DOHH2 (cell line): ENCODE measurements at regions not wholly inside any gene's neighbourhood (a gene's known extent, or its start where the extent isn't known, plus 50 kb on each side); places are given as distances from the start of the nearest gene placed in this dataset.

Source experiments
- EZH2phosphoT487 ChIP-seq: fragments of 200-600 bp; sonication (generic); IDR thresholded peaks from 2 replicates; pipeline ENCODE4 v1.6.1; 2017; ENCODE audit warnings: borderline replicate concordance, mild to moderate bottlenecking, antibody characterized with exemption, low read length, moderate library complexity, mixed read lengths
- TF ChIP-seq, protein P1 (sequence below): fragments of 200-600 bp; sonication (generic); IDR thresholded peaks from one replicate; pipeline ENCODE4 v1.5.1; 2014; ENCODE audit warnings: antibody characterized with exemption, mild to moderate bottlenecking, low read depth, low read length; ENCODE audit not compliant: poor library complexity, severe bottlenecking

DNA sequence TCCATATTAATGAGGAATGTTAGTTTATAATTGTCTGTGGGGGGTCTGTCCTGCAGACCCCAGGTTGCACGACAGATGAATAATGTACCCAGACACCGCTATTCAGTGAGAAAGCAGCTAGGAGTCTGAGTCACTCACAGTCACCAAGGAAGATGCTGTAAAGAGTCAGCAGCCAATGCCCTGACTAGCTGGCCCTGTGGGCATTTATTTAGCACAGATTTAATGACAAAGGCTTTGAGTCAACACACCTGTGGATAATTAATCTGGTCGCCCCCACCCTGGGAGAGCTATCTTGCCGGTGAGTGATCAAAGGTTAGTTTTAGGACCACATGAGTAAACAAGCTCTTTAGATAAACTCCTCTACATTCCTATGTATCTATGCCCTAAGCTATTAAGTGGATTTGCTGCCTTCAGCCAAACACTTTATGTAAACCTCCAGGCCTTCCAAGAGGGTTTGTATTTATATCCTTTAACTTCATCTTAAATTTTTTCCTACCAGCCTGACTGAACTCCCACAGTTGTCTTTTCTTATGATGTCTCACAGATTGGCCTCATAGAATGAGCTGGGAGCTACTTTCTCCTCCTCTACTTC is 180.0 kb upstream of the ADCY1 start:
- TF ChIP-seq, protein P1, sequence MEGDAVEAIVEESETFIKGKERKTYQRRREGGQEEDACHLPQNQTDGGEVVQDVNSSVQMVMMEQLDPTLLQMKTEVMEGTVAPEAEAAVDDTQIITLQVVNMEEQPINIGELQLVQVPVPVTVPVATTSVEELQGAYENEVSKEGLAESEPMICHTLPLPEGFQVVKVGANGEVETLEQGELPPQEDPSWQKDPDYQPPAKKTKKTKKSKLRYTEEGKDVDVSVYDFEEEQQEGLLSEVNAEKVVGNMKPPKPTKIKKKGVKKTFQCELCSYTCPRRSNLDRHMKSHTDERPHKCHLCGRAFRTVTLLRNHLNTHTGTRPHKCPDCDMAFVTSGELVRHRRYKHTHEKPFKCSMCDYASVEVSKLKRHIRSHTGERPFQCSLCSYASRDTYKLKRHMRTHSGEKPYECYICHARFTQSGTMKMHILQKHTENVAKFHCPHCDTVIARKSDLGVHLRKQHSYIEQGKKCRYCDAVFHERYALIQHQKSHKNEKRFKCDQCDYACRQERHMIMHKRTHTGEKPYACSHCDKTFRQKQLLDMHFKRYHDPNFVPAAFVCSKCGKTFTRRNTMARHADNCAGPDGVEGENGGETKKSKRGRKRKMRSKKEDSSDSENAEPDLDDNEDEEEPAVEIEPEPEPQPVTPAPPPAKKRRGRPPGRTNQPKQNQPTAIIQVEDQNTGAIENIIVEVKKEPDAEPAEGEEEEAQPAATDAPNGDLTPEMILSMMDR, result no peak
- TF ChIP-seq EZH2phosphoT487, result no peak
